IMR-90 (cell line): ENCODE measurements at regions not wholly inside any gene's neighbourhood (a gene's known extent, or its start where the extent isn't known, plus 50 kb on each side); places are given as distances from the start of the nearest gene placed in this dataset.

ENCODE experiments used
- ATAC-seq: fragments of 200-7000 bp; cut with Tn5 transposase; 2 replicates; pipeline ENCODE4 v1.9.1; 2020; ENCODE audit warnings: low read depth, mild to moderate bottlenecking, moderate library complexity
- BruUV-seq: library from RNA; stranded (reverse); fragments of 400-500 nt; replicated peaks from 2 replicates; lab custom pipeline; 2021; lab: Mats Ljungman, UMichigan
- CTCF ChIA-PET: fragments of 300-600 bp; formaldehyde crosslinking; extraction: SDS; loops from one replicate; lab custom pipeline; 2021; ENCODE audit warnings: antibody characterized with exemption; lab: Yijun Ruan, JAX
- POLR2A ChIA-PET: fragments of 300-600 bp; sonication (Branson Sonifier 250); formaldehyde crosslinking; loops from one replicate; lab custom pipeline; 2022; ENCODE audit warnings: antibody characterized with exemption; ENCODE audit not compliant: unreplicated experiment; lab: Charles Lee
- DNase-seq: peaks from one replicate; pipeline ENCODE4 v3.0.0; 2013
- H2AFZ ChIP-seq: replicated peaks from 2 replicates; pipeline ENCODE3; 2013; ENCODE audit warnings: low read length, mild to moderate bottlenecking; ENCODE audit not compliant: poor library complexity
- H2AK5ac ChIP-seq: 2 replicates; pipeline ENCODE4 v1.6.1; 2013; ENCODE audit warnings: low read depth, low read length, inconsistent platforms
- H2AK9ac ChIP-seq: replicated peaks from 2 replicates; pipeline ENCODE3; 2013; ENCODE audit warnings: mild to moderate bottlenecking, low read depth, low read length, moderate library complexity; ENCODE audit not compliant: poor library complexity
- H2BK120ac ChIP-seq: 2 replicates; pipeline ENCODE4 v1.6.1; 2013; ENCODE audit warnings: low read depth, low read length, inconsistent platforms
- H2BK15ac ChIP-seq: 3 replicates; pipeline ENCODE4 v1.6.1; 2013; ENCODE audit warnings: low read depth, low read length, inconsistent platforms
- H2BK20ac ChIP-seq: 2 replicates; pipeline ENCODE4 v1.6.1; 2013; ENCODE audit warnings: low read depth, mild to moderate bottlenecking, inconsistent platforms, low read length, moderate library complexity
- H2BK5ac ChIP-seq: 2 replicates; pipeline ENCODE4 v1.6.1; 2013; ENCODE audit warnings: mild to moderate bottlenecking, low read depth, low read length, inconsistent platforms; ENCODE audit not compliant: poor library complexity, severe bottlenecking
- H3K14ac ChIP-seq: replicated peaks from 2 replicates; pipeline ENCODE4 v1.6.1; 2013; ENCODE audit warnings: low read depth, low read length, inconsistent platforms
- H3K18ac ChIP-seq: 2 replicates; pipeline ENCODE4 v1.6.1; 2013; ENCODE audit warnings: low read depth, low read length, control low read depth
- H3K23ac ChIP-seq: 2 replicates; pipeline ENCODE4 v1.6.1; 2013; ENCODE audit warnings: low read depth, low read length, inconsistent platforms
- H3K27ac ChIP-seq: 2 replicates; pipeline ENCODE4 v1.5.1; 2013; ENCODE audit warnings: mild to moderate bottlenecking, control low read depth, low read length; ENCODE audit not compliant: insufficient read depth
- H3K27me3 ChIP-seq: 2 replicates; pipeline ENCODE4 v1.6.1; 2013; ENCODE audit warnings: low read length; ENCODE audit not compliant: control insufficient read depth, insufficient read depth
- H3K36me3 ChIP-seq: 2 replicates; pipeline ENCODE4 v1.6.1; 2013; ENCODE audit warnings: low read length, mixed read lengths; ENCODE audit not compliant: control insufficient read depth, insufficient read depth
- H3K4ac ChIP-seq: 2 replicates; pipeline ENCODE4 v1.6.1; 2013; ENCODE audit warnings: low read depth, low read length, inconsistent platforms
- H3K4me1 ChIP-seq: 2 replicates; pipeline ENCODE4 v1.6.1; 2013; ENCODE audit warnings: low read length, mixed read lengths; ENCODE audit not compliant: control insufficient read depth, insufficient read depth
- H3K4me2 ChIP-seq: 2 replicates; pipeline ENCODE4 v1.6.1; 2013; ENCODE audit warnings: low read depth, mild to moderate bottlenecking, control low read depth, low read length, moderate library complexity
- H3K4me3 ChIP-seq: 2 replicates; pipeline ENCODE4 v1.5.1; 2013; ENCODE audit warnings: low read depth, mild to moderate bottlenecking, control low read depth, low read length, moderate library complexity; ENCODE audit not compliant: insufficient read depth
- H3K56ac ChIP-seq: 2 replicates; pipeline ENCODE4 v1.6.1; 2013; ENCODE audit warnings: low read length, inconsistent platforms; ENCODE audit not compliant: insufficient read depth; ENCODE audit errors: extremely low read depth
- H3K79me1 ChIP-seq, 2 experiments: 2 replicates each; pipeline ENCODE4 v1.6.1; 2013; ENCODE audit warnings: low read length in 2 of 2, inconsistent platforms in 1 of 2, low read depth in 1 of 2
- H3K9ac ChIP-seq: 2 replicates; pipeline ENCODE4 v1.6.1; 2013; ENCODE audit warnings: low read depth, low read length, control low read depth
- H3K9me1 ChIP-seq: 2 replicates; pipeline ENCODE4 v1.6.1; 2013; ENCODE audit warnings: low read length, inconsistent platforms; ENCODE audit not compliant: insufficient read depth
- H3K9me3 ChIP-seq: 2 replicates; pipeline ENCODE4 v1.6.1; 2013; ENCODE audit warnings: low read length; ENCODE audit not compliant: control insufficient read depth, insufficient read depth
- H4K20me1 ChIP-seq: 2 replicates; pipeline ENCODE4 v1.6.1; 2013; ENCODE audit warnings: low read length, inconsistent platforms; ENCODE audit not compliant: insufficient read depth
- H4K5ac ChIP-seq: 2 replicates; pipeline ENCODE4 v1.6.1; 2013; ENCODE audit warnings: mild to moderate bottlenecking, low read depth, low read length, control low read depth
- H4K8ac ChIP-seq, 2 experiments: 2 replicates each; pipeline ENCODE4 v1.6.1; 2013; ENCODE audit warnings: low read depth in 2 of 2, low read length in 2 of 2, control low read depth in 1 of 2, inconsistent platforms in 1 of 2
- H4K91ac ChIP-seq: 2 replicates; pipeline ENCODE4 v1.6.1; 2013; ENCODE audit warnings: low read depth, low read length, inconsistent platforms; ENCODE audit not compliant: insufficient read depth
- POLR2A ChIP-seq: IDR thresholded peaks from 2 replicates; pipeline ENCODE4 v1.6.1; 2012; ENCODE audit warnings: mild to moderate bottlenecking, low read depth, low read length
- WGBS, 2 experiments: methylation state at CpG; one replicate each; pipeline versions ENCODE4 v1.1.5 to v1.1.7; 2013; ENCODE audit warnings: missing lambda C conversion rate in 2 of 2; ENCODE audit not compliant: insufficient read length in 1 of 2; ENCODE audit errors: extremely low coverage in 2 of 2; 5-methylcytosine and 5-hydroxymethylcytosine counted together
- dilution Hi-C: fragments of 300-500 bp; cut with HindIII; formaldehyde crosslinking; loops from one replicate; pipeline ENCODE4 v1.14.3; 2018; ENCODE audit warnings: low sequenced_read_pairs; ENCODE audit not compliant: unreplicated experiment
- in situ Hi-C: fragments of 300-500 bp; cut with MboI; formaldehyde crosslinking; loops from 3 replicates; pipeline ENCODE4 v1.14.3; 2019; ENCODE audit warnings: low sequenced_read_pairs, inconsistent platforms, mixed read lengths
- intact Hi-C: fragments of 100-400 bp; cut with micrococcal nuclease; formaldehyde crosslinking; loops from 2 replicates; pipeline ENCODE4 v1.10.0; 2022

- H3K27ac ChIP-seq, result no peak overlapping the region
- H3K14ac ChIP-seq, result no peak overlapping the region
- no peak overlapping the region for H2BK15ac ChIP-seq
- no peak overlapping the region for H3K9ac ChIP-seq
- DNase-seq (no peak), ATAC-seq (no peak)
- dilution Hi-C loops, result no loop called here
- no TSS peak for BruUV-seq
- no peaks in the 10 kb centered on the region for H3K36me3 ChIP-seq
- POLR2A ChIA-PET, result no interaction called here
- peaks cover 2% of the 10 kb centered on the region; the same call in 1 of the 2 replicates for H3K9me3 ChIP-seq
- no peaks in the 10 kb centered on the region for H4K20me1 ChIP-seq
- no peak overlapping the region for H4K8ac ChIP-seq
- H3K79me1 ChIP-seq, result no peaks in the 10 kb centered on the region
- CTCF ChIA-PET, result no interaction called here
- no peak overlapping the region for H3K4me2 ChIP-seq
- no peak overlapping the region for H2BK20ac ChIP-seq
- H2AK5ac ChIP-seq, result no peak overlapping the region
- TF ChIP-seq POLR2A, result no peak
- H2AFZ ChIP-seq, result no peak overlapping the region
- WGBS, 2 experiments, result no CpG with 5 or more reads among the region's 1 CpG
- H3K4me1 ChIP-seq, result no peaks in the 10 kb centered on the region
- H4K91ac ChIP-seq, result no peak overlapping the region
- no peak overlapping the region for H4K5ac ChIP-seq
- in situ Hi-C loops, result no loop called here
- no peak overlapping the region for H2AK9ac ChIP-seq
- H3K4me3 ChIP-seq, result no peak overlapping the region
- H3K4ac ChIP-seq, result no peak overlapping the region
- no peak overlapping the region for H3K23ac ChIP-seq
- H3K18ac ChIP-seq, result no peak overlapping the region
- H2BK120ac ChIP-seq, result no peak overlapping the region
- no peak overlapping the region for H2BK5ac ChIP-seq
- intact Hi-C loops, result no loop called here
- no peak overlapping the region for H3K56ac ChIP-seq
- no peaks in the 10 kb centered on the region for H3K27me3 ChIP-seq
- H3K9me1 ChIP-seq, result no peaks in the 10 kb centered on the region
Observed at GRCh38 chr3:81027344-81027743, 734.1 kb downstream of the GBE1 start.
